Left forelimb (tissue), 1 donor: ENCODE measurements at regions not wholly inside any gene's neighbourhood (a gene's known extent, or its start where the extent isn't known, plus 50 kb on each side); places are given as distances from the start of the nearest gene placed in this dataset.

ENCODE experiments used
- DNase-seq: peaks from one replicate; pipeline ENCODE4 v3.0.0-alpha.2; 2018; ENCODE audit warnings: low spot score

GRCh38 chr1:91575909-91576519 is 75.4 kb downstream of the CDC7 start:
- no peak for DNase-seq

- DNase-seq: no peak
These were observed 77.9 kb downstream of the CDC7 start for GRCh38 chr1:91578320-91579109.

GRCh38 chr1:91579658-91580228 is 79.1 kb downstream of the CDC7 start:
- no peak for DNase-seq

- no peak for DNase-seq
These were observed 81.8 kb downstream of the CDC7 start for GRCh38 chr1:91582431-91582921.

- no peak for DNase-seq
These were observed 82.7 kb downstream of the CDC7 start for GRCh38 chr1:91583326-91583755.

- no peak for DNase-seq
These were observed 83.7 kb downstream of the CDC7 start for GRCh38 chr1:91584309-91584708.

GRCh38 chr1:91584878-91585277 is 84.2 kb downstream of the CDC7 start:
- DNase-seq: no peak

- DNase-seq: no peak
These were observed 84.9 kb downstream of the CDC7 start for GRCh38 chr1:91585502-91585901.

GRCh38 chr1:91585982-91586381 is 85.3 kb downstream of the CDC7 start:
- no peak for DNase-seq

GRCh38 chr1:91589437-91589836 is 88.8 kb downstream of the CDC7 start:
- no peak for DNase-seq

GRCh38 chr1:91591175-91591974 is 90.7 kb downstream of the CDC7 start:
- DNase-seq: no peak

- no peak for DNase-seq
These were observed 92.2 kb downstream of the CDC7 start for GRCh38 chr1:91592716-91593477.

GRCh38 chr1:91594383-91595055 is 93.9 kb downstream of the CDC7 start:
- no peak for DNase-seq

- no peak for DNase-seq
These were observed 95.8 kb downstream of the CDC7 start for GRCh38 chr1:91596474-91596873.

GRCh38 chr1:91597215-91597614 is 96.6 kb downstream of the CDC7 start:
- no peak for DNase-seq

GRCh38 chr1:91600431-91601337 is 100.0 kb downstream of the CDC7 start:
- no peak for DNase-seq

- DNase-seq: no peak
These were observed 101.1 kb downstream of the CDC7 start for GRCh38 chr1:91601554-91602376.

- DNase-seq: no peak
These were observed 102.8 kb downstream of the CDC7 start for GRCh38 chr1:91603409-91603808.

- no peak for DNase-seq
These were observed 104.0 kb downstream of the CDC7 start for GRCh38 chr1:91604632-91605031.
